ENCODE measurements at regions not wholly inside any gene's neighbourhood (a gene's known extent, or its start where the extent isn't known, plus 50 kb on each side); places are given as distances from the start of the nearest gene placed in this dataset.

DNA sequence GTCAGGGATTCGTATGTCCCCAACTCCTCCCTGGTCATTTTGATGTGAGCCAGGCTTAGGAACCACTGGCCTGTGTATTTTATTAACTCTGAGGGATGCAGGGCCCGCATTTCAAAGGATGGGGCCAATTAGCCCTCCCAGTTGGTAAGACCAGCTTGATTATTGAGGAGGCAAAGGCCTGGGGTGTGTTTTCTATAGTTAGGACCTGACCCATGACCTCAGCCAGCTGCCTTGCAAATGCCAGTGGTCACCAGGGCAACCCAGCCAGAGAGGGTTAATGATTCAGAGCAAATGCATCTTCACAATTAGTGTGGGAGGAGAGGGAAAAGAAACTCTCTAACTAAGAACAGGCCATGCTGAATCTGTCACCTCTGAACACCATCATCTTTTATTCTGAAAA lies 835.4 kb downstream of the MAFB start:
- DNase-seq: peak; percentile 94

DNA sequence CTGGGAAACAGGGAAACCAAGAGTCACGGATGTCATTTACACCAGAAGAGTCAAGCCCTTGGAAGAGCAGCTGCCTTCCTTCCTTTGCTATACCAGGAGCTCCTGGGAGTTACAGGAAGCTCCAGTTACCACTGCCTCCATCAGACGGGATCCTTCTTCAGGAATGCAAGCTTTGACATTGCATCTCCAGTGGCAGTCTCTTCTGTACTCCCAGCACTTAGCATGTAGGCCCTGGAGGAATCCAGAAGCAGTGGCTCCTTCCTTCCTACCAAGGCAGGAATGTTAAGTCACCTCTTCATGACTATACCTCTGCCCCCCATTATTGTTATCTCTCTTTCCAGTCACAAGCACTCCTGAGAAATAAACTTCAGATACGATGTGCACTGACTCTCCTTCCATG lies 836.0 kb downstream of the MAFB start:
- peak; percentile 71 for DNase-seq

DNA sequence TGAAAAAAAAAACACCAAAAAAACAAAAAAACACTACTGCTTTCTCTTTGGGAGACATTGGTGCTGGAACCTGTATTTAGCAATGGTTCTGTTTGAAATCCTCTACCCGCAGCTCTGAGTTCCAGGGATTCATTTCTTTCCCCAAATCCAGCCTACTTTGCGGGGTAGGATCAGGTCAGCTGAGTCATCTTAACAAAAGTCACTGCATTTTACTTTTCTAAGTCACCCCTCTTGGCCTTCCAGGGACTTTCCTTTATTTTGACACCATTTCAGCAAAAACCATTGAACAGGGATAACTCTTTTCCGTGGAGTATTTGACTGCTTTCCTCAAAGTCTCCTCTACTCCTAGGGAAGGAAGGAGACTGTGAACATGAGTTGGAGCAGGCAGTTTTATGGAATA lies 837.6 kb downstream of the MAFB start:
- DNase-seq: no peak

DNA sequence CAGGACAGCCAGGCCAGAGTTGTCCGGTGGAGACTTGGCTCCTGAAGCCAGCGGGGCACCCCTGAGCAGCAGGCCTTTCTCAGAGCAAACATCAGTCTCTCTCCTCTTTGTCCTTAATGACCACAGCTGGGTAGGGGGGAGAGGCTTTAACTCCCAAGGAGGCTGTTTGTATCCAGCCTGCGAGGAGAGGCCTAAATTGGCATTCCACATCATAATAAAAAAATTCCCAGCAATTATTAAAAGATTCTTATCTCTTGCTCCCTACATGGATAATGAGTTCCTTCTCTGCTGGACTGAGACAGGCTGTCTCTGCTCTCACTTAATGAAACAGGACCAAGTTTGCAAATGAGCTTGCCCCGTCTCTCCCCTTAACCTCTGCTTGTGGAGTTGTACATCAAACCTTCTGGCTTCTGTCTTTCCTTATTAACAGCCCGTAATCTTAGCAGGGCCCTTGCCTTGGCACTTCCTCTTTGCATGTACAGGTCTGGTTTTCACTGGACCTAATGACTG lies 838.2 kb downstream of the MAFB start:
- DNase-seq: peak; percentile 75

DNA sequence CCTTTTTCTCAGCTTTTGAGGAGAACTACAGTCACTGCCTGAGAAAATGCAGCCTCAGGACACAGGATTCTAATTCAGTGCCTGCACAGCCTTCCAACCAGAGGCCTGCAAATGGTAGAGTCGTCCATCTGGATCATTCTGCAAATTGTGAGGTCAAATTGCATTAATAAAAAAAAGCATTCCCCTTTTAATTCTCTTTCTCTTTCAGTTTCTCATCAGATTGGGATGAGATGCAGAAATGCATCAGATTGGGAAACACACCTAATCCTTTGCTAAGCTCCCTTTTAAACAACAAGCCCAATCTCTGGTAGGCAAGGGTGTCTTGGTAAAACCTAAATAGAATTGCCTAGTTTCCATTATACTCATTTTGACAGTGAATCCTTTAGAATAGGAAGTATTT lies 838.8 kb downstream of the MAFB start:
- DNase-seq: no peak

DNA sequence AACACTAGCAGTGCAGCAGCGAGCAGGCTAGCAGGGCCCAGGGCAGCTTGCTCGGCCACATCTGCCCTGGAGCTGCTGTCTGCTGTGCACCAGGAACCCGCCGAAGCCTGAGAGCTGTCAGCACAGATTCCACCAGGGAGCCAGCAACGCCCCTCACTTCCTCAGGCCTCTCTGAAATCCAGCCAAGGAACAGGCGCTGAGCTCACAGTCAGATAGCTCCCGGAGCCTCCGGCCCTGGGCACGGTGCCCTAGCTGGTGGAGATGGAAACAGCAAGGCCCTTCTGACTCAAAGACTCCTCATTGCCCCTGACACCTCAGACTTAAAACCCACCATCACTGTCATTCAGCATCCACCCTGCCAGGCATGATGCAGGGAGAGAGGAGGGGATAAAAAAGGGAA lies 839.4 kb downstream of the MAFB start:
- peak; percentile 74 for DNase-seq

DNA sequence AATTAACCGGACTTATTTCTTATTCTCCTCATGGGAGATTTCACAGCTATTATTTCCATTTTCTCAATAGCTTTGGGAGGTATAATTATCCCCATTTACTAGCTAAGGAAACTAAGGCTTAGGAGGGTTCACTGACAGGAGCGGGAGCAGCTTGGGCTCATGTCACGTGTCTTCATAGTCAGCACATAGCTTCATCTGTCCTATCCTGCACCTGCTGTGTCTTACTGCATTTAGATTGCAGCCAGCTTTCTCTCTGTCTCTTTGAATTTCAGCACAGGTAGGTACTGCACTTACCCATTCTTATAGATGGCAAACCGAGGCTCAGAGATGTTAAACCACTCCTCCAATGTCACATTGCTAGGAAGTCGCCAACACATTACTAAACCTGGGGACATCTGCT lies 839.9 kb downstream of the MAFB start:
- DNase-seq: no peak

DNA sequence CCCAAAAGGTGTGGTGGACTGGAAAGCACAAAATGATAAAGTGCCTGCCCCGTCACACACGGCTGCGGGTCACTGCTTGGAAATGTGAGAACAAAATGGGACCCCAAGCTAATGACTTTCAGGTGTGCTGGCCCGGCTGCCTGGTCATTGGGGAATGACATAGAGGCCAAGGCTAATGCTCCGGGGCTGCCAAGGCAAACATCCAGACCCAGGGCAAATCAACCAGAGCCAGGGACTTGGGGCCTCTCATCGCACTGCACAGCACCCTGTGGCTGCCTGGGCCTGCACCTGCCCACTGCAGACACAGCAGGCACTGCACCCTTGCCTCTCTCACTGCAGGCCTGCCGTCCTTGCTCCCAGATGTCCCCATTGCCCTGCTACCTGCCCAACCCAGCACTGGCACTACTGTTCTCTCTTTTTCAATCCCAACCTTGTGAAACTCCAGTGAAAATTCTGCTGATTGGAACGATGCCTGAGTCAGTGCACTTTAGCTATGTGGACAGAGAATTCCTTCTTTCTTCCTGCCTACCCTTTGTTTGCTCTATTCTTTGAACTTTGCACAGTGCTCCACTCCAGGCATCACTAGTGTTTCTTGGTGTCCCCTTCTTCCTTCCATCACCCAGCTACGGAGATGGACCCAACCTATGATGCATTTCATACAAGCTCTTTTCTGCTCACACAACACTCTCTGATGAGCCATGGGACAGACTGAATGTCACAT lies 849.5 kb downstream of the MAFB start:
- no peak for DNase-seq

DNA sequence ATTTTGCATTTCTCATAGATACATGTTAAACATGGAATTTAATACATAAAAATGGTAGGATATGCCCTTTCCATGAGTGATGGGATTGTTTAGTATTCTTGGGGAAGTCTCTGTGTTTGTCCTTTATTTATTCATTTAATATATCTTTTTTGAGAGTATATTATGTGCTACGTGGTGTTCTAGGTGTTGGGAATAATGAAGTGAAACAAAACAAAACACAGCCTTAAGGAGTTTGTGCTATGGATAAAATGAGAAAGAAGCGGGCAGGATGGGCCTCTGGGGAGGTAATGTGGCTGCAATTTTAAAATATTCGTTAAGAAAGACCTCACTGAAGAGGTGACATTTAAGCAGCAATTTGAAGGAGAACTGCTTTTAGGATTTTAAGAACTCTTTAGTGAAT lies 851.5 kb downstream of the MAFB start:
- no peak for DNase-seq

DNA sequence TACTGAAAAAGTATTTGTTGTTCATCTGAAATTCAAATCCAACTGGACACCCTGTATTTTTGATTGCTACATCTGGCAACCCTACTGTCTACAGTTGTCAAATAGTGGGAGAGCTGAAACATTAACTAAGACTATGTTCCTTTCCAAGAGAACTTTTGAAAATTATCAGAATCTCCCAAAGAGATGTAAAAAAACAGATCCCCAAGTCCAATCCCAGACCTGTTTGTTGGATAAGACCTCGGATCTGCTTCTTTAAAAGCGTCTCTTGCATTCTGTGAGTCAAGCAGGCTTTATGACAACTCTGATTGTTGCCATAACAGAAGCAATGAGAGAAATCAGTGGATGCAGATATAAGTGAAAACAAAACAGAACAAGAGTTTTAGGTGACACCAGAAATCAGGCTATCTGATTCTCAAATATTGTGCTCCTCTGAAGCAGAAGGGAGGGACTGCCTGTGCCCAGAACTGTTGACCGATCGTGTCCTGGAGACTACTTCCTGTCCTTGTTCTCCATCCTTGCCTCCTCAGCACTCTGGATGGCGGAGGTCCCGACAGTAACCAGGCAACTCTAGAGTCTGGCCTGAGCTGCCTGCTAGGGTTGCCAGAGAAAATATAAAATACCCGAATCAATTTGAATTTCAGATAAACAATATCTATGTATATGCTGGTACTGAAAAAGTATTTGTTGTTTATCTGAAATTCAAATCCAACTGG lies 853.8 kb downstream of the MAFB start:
- no peak for DNase-seq

DNA sequence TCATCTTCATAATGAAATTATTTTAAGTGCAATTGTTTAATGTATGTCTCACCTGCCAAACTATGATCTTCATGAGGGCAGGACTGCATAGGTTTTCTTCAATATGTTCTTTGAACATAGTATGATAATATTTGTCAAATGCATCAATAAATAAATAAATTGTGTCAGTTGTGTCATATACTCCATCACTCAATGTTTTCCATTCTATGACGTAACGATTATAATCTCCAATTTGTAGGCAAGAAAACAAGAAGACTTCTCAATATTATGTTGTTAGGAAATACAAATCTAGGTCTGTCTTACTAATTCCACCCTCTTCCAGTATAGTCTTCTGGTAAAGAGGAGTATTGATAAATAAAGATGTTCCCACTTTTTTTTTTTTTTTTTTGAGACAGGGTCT lies 858.1 kb downstream of the MAFB start:
- DNase-seq: no peak

DNA sequence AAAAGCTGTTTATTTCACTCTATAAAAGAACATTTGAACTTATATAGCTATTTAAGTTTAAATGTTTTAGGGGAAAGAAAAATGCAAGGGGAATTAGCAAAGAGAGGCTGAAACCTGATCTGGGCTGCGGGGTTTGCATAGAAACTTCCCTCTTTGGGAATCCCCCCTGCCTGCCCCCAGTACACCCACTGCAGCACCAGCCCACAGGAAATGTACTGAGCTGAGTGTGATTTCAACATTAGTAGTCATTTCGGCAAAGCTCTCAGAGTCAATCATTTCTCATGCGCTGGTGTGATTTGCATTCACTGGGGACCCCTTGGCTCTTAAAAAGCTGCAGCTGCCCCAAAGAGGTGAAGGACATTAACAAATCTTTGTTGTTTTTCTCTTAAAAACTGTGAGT lies 859.4 kb downstream of the MAFB start:
- no peak for DNase-seq

DNA sequence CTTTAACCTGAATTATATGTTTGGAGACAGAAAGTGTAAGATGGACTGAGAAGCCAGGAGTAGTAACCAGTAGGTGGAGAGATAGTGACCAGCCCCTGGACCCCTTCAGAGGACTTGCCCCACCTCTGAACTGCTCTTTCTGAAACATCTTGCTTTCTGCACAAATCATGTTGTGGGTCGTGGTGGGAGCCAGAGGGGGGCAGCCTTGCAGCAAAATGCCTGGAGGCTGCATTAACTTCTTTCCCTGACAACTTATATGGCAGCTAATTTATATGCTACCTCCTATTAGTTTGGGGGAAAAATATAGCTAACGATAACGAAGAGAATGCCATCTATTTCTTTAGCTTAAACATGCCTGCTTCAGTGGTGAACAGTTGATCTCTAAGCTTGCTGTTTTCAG lies 859.8 kb downstream of the MAFB start:
- DNase-seq: no peak

DNA sequence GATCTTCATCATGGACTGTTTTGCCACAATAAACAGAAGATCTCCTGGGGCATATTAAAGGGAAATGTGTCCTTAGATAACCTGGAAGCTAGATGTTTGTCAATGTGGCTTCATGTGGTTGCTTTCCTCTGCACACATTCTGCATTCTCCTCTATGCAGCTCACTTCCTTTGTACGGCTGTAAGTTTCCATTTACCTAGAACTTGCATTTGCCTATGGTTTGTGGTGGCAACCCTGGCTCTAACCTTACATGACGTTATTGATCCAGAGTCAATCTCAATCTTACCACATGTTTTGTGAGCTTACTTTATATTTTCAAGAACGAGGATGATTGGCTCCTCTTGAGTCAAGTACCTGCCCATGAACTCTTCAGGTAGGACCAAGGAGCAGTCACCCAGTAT lies 863.1 kb downstream of the MAFB start:
- no peak for DNase-seq

DNA sequence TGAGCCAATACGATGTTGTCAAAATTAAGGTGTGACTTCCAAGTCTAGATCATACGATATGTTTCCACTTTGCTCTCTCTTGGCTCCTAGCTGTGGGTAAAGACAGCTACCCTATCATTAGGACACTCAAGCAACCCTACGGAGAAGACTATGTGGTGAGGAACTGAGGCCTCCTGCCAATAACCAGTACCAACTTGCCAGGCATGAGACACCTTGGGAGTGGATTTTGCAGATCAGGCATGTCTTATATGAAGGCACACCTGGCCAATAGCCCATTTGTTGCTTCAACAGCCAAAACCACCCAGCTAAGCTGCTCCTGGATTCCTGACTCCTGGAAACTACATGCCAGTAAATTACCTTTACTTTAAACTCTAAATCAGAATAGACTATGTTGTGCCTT lies 863.4 kb downstream of the DHX35 start:
- DNase-seq: no peak

DNA sequence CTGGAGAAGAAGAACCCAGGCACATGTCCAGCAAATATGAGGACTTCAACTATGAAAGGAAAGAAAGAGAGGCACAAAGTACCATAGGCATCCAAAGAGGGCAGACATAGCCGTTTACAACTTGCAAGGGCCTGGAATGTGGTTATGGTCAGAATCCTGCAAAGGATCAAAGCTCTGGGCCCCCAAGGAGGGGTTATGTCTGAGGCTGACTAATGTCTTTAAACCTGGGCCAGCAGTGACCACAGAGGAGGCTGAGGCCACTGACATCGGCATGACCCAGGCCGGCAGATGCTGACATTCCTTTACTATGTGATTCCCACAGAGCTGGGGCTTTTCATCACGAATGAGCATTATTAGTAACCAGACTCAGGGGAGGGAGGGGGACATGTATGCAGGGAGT lies 861.1 kb downstream of the DHX35 start:
- peak; percentile 96 for DNase-seq

DNA sequence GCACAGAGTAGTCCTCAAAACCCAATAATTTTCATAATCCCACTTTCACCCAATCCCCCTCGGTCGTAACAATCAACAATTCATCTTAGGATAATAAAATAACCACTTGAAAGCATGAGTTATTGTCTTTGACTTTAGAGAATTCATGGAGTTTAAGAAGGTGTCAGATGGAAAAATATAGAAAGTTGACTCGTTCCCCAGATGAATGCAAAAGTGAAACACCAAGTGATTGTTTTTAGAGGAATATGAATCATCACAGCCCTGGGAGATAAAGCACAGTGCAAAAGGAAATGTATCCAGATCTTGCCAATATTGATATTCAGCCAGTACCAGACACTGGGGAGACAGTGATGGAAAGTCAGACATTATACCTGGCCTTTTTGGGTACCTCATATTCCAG lies 860.5 kb downstream of the DHX35 start:
- no peak for DNase-seq

DNA sequence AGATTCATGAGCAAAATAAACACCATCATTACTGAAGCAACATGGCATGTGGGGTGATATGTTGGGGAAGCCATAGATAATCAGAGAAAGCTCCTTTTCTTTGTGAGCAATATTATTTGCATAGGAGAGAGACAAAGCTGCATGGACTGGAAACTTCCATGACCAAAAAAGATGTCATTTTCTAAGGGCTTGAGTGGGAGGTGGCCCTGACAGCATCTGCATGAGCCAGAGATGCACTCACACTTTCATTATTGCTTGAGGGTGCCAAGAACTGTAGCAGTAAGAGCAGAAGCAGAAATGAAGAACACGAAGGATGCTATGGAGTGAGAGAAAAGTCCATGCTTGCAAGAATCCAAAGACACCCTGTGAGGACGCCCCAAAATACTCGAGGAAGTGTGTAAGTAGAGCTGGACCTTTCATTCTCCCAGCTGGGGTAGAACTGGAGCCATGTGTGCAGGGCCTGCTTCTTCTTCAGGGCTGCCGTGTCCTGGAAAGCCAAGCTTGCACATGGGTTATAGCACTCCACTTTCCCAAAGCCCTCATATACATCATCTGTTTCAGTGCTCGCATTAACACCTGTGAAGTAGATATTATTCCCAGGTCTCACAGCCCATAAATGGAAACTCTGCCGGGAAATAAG lies 851.2 kb downstream of the DHX35 start:
- no peak for DNase-seq

DNA sequence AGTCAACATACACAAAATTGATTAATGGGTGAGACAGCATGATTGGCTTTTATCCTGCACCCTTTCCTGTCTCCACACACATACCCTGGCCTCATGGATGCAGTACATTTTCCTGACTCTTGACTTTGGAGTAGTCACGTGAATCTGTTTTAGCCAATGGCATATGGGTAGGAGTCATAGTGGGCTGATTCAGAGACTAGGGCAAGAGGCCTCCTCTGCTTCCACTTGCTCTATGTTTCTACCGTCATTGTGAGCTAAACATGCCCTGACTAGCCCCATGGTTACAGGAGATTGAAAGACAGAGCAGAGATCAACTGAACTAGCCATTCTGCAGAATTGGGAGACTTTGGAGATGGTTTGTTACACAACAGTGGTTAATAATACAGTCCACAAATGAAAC lies 850.0 kb downstream of the DHX35 start:
- no peak for DNase-seq

DNA sequence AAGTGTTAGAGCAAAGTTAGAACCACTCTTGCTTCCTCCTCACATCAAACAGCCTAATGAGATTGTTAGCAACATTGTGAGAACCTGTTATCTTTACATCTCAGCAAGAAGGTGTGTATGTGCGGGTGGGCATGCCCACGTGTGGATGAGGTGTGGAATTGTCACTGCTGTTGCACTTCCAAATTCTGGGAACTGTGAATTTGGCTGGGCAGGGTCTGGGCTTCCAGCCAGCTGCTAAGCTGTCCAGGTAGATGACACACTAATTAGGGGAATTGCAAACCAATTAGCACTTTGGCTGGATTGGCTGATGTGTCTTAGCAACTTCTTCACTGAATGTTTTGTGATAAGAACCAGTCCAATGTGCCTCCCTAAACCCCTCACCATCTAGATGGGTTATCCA lies 848.2 kb downstream of the DHX35 start:
- no peak for DNase-seq

DNA sequence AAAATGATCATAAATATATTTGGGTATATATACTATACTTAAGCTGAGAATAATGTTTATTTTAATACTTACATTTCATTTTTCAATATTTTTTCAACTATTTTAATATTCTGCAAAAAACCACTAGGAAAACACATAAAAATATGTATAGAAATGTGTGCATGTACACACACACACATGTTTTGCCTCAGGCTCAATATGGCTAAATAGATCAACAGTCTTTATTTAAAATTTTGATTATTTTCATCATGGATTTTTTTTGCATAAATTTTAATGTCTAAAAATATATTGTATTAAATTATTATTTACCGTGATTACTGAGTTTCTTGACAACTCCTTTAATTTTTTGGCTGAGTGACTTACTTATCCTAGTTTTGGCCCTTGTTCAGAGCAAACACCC lies 846.5 kb downstream of the DHX35 start:
- no peak for DNase-seq

DNA sequence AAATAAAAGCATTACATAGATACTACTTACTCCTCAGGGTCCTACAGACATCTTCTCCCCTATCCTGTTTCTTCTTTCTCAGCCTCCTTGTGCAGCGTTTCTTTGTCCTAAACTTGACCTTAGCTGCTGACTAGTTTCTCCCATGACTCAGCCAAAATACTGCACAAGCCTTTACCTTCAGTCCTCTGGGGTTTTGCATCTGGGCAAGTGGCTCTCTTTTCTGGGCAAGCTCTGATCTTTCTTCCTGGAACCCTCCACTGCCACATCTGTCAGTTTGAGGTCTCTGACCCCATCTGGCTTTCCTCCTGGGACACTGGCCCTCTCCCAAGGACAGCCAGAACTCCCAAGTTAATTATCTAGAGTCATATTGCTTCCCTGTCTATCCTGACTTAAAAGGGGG lies 838.4 kb downstream of the DHX35 start:
- DNase-seq: no peak

DNA sequence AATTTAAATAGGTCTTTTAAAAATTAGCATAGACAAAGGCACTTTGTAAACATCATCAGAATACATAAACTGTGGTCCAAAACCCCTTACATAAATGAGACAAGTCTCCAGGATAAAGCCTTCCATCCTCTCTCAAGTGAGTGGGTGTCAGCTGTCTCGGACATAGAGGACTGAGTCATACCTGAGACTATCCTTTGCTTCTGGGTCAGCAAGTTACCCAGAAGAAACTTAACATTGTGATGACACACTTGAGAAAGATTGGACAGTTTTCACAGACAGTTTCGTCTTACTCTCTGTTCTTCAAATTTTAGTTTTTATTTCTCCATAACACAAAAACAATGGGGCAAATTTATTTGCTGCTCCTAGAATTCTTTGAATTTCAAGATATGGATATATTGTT lies 838.0 kb downstream of the DHX35 start:
- no peak for DNase-seq

DNA sequence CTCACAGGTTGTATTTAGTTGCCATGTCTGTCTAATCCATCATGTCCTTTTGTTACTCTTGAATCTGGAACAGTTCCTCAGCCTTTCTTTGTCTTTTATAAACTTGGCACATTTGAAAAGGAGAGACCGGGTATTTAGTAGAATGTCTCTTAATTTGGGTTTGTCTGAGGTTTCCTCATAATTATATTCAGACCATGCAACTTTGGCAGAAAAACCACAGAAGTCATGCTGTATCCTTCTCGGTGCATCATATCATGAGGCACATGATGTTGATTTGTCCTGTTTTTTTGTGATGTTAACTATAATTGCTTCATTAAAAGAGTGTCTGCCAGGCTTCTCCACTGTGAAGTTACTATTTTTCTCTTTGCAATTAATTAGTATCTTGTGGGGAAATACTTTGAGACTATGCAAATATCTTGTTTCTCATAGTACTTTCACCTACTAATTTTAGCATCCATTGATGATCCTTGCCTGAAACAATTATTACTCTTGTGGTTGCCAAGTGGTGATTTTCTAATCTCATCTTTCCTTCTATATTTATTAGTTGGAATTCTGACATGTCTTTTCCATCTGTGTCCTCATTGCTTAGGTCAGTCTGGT lies 837.3 kb downstream of the DHX35 start:
- no peak for DNase-seq
